Kidney (tissue), 13 donors: ENCODE measurements at regions not wholly inside any gene's neighbourhood (a gene's known extent, or its start where the extent isn't known, plus 50 kb on each side); places are given as distances from the start of the nearest gene placed in this dataset.

Source experiments
- DNase-seq, 5 donors: peaks; one replicate each; pipeline ENCODE4 v3.0.0-alpha.2; 2013 to 2020
- FAIRE-seq: peaks from 2 replicates; lab custom pipeline; 2012; peaks lifted over from hg19 to GRCh38; lab: Jason Lieb, UNC
- H3K27ac ChIP-seq, 2 donors: one replicate each; pipeline ENCODE4 v1.7.0; 2013; ENCODE audit warnings: low read depth in 2 of 2, low read length in 2 of 2, inconsistent platforms in 1 of 2
- H3K27me3 ChIP-seq: one replicate; pipeline ENCODE4 v1.7.1; 2013; ENCODE audit warnings: low read length, inconsistent platforms; ENCODE audit not compliant: control insufficient read depth, insufficient read depth
- H3K36me3 ChIP-seq, 3 donors: one replicate each; pipeline versions ENCODE4 v1.7.0 to v1.7.1; 2013; ENCODE audit warnings: low read length in 3 of 3, control low read depth in 1 of 3, inconsistent platforms in 1 of 3; ENCODE audit not compliant: insufficient read depth in 3 of 3, control insufficient read depth in 2 of 3
- H3K4me1 ChIP-seq, 3 donors: one replicate each; pipeline versions ENCODE4 v1.7.0 to v1.7.1; 2013; ENCODE audit warnings: low read length in 3 of 3, inconsistent platforms in 1 of 3, low read depth in 1 of 3; ENCODE audit not compliant: control insufficient read depth in 2 of 3, insufficient read depth in 2 of 3
- H3K4me3 ChIP-seq, 3 donors: one replicate each; pipeline versions ENCODE4 v1.7.0 to v1.8.1; 2013; ENCODE audit warnings: low read length in 3 of 3, control low read depth in 1 of 3, inconsistent platforms in 1 of 3
- H3K9ac ChIP-seq, 3 donors: one replicate each; pipeline versions ENCODE4 v1.7.0 to v1.7.1; 2013; ENCODE audit warnings: low read length in 3 of 3, control low read depth in 1 of 3, inconsistent platforms in 1 of 3
- H3K9me3 ChIP-seq, 3 donors: one replicate each; pipeline versions ENCODE4 v1.7.0 to v1.7.1; 2013; ENCODE audit warnings: low read length in 3 of 3, control low read depth in 1 of 3, inconsistent platforms in 1 of 3; ENCODE audit not compliant: control insufficient read depth in 2 of 3, insufficient read depth in 1 of 3
- CTCF ChIP-seq: IDR thresholded peaks from 3 replicates; pipeline ENCODE4 v1.5.1; 2012; ENCODE audit warnings: mild to moderate bottlenecking, moderate library complexity, borderline replicate concordance; ENCODE audit not compliant: insufficient read depth; ENCODE audit errors: extremely low read depth
- intact Hi-C: fragments of 100-400 bp; cut with DNase I; formaldehyde crosslinking; loops from one replicate; pipeline ENCODE4 v1.11.1; 2022
- donor health status: control.
- donor health status: control.
- donor health status: control.
- donor health status: control.
- donor health status: control.
- donor health status: DM: yes; HTN: yes; CAD: no.
- donor health status: Normal renal cell carcinoma (clear cell type).

GRCh38 chr1:30250984-30251850 lies 472.2 kb downstream of the MATN1 start:
- Histone ChIP-seq H3K4me1 (no peaks in the 10 kb centered on the region), H3K4me3 (no peak overlapping the region), H3K36me3 (no peaks in the 10 kb centered on the region), H3K27ac (no peak overlapping the region), H3K27me3 (no peaks in the 10 kb centered on the region), H3K9ac (no peak overlapping the region), H3K9me3 (no peaks in the 10 kb centered on the region)
- intact Hi-C loops: no loop called here
- FAIRE-seq (no peak), DNase-seq (peak in 1 of 5 donors; percentile 33)
- no peak for TF ChIP-seq CTCF

- Histone ChIP-seq H3K9me3 (no peaks in the 10 kb centered on the region), H3K9ac (no peak overlapping the region), H3K27me3 (no peaks in the 10 kb centered on the region), H3K4me3 (no peak overlapping the region), H3K4me1 (no peaks in the 10 kb centered on the region), H3K27ac (no peak overlapping the region), H3K36me3 (no peaks in the 10 kb centered on the region)
- no peak for TF ChIP-seq CTCF
- DNase-seq (no peak), FAIRE-seq (no peak)
- intact Hi-C loops: no loop called here
Measured at GRCh38 chr1:30250338-30250983, 472.9 kb downstream of the MATN1 start.

GRCh38 chr1:30249446-30250337 lies 473.7 kb downstream of the MATN1 start:
- H3K27ac ChIP-seq: no peak overlapping the region

More at GRCh38 chr1:30249446-30250337, 473.7 kb downstream of the MATN1 start:
- no peak for DNase-seq
- no peak overlapping the region for H3K9ac ChIP-seq
- H3K4me3 ChIP-seq: no peak overlapping the region
- H3K27me3 ChIP-seq: no peaks in the 10 kb centered on the region
- no peaks in the 10 kb centered on the region for H3K9me3 ChIP-seq
- no peaks in the 10 kb centered on the region for H3K36me3 ChIP-seq
- intact Hi-C loops: no loop called here
- no peaks in the 10 kb centered on the region for H3K4me1 ChIP-seq
- FAIRE-seq: no peak
- TF ChIP-seq CTCF: no peak
